Activated CD8-positive, alpha-beta memory T cell treated with anti-CD3 and anti-CD28 coated beads, Interleukin-2, amount 50 U/mL, for 4 hours (primary cell): ENCODE measurements at regions not wholly inside any gene's neighbourhood (a gene's known extent, or its start where the extent isn't known, plus 50 kb on each side); places are given as distances from the start of the nearest gene placed in this dataset.
A peak's percentile ranks its signal among the peaks of the same experiment; 100 is the strongest.
"Not testable (repeated sequence)": the region's sequence is repeated elsewhere in the genome, so short reads cannot be mapped to it uniquely, and the experiment has no call there.

Source experiments
- DNase-seq: peaks from one replicate; pipeline ENCODE4 v3.0.0-alpha.2; 2020

- DNase-seq, result no peak
These were observed 148.1 kb downstream of the ABHD5 start for GRCh38 chr3:43838877-43839276.

GRCh38 chr3:43843386-43843785 is 152.6 kb downstream of the ABHD5 start:
- DNase-seq, result no peak

- DNase-seq, result no peak
These were observed 154.0 kb downstream of the ABHD5 start for GRCh38 chr3:43844757-43845156.

GRCh38 chr3:43845553-43845952 is 154.8 kb downstream of the ABHD5 start:
- DNase-seq, result not testable (repeated sequence)

- no peak for DNase-seq
These were observed 161.3 kb downstream of the ABHD5 start for GRCh38 chr3:43852066-43852465.

- DNase-seq, result no peak
These were observed 163.5 kb downstream of the ABHD5 start for GRCh38 chr3:43854283-43854682.

- no peak for DNase-seq
These were observed 164.2 kb downstream of the ABHD5 start for GRCh38 chr3:43854916-43855315.

- peak; percentile 20 for DNase-seq
These were observed 165.0 kb downstream of the ABHD5 start for GRCh38 chr3:43855674-43856299.

GRCh38 chr3:43856351-43856750 is 165.6 kb downstream of the ABHD5 start:
- no peak for DNase-seq

GRCh38 chr3:43856761-43857160 is 166.0 kb downstream of the ABHD5 start:
- no peak for DNase-seq

- no peak for DNase-seq
These were observed 166.9 kb downstream of the ABHD5 start for GRCh38 chr3:43857361-43858293.

GRCh38 chr3:43858294-43858701 is 167.6 kb downstream of the ABHD5 start:
- DNase-seq, result no peak

- DNase-seq, result no peak
These were observed 169.0 kb downstream of the ABHD5 start for GRCh38 chr3:43859766-43860165.

GRCh38 chr3:43861635-43862034 is 170.9 kb downstream of the ABHD5 start:
- DNase-seq, result no peak

- no peak for DNase-seq
These were observed 171.7 kb downstream of the ABHD5 start for GRCh38 chr3:43862470-43862869.

GRCh38 chr3:43862992-43863805 is 172.5 kb downstream of the ABHD5 start:
- no peak for DNase-seq

GRCh38 chr3:43863966-43864933 is 173.5 kb downstream of the ABHD5 start:
- DNase-seq, result no peak

- no peak for DNase-seq
These were observed 174.6 kb downstream of the ABHD5 start for GRCh38 chr3:43865351-43865750.

- DNase-seq, result no peak
These were observed 175.3 kb downstream of the ABHD5 start for GRCh38 chr3:43865887-43866528.

GRCh38 chr3:43866529-43867353 is 176.0 kb downstream of the ABHD5 start:
- no peak for DNase-seq
